Prostate gland (tissue), 2 donors: ENCODE measurements at regions not wholly inside any gene's neighbourhood (a gene's known extent, or its start where the extent isn't known, plus 50 kb on each side); places are given as distances from the start of the nearest gene placed in this dataset.

ENCODE experiments used
- POLR2A ChIP-seq: fragments of 450-650 bp; IDR thresholded peaks from one replicate; pipeline ENCODE4 v1.6.1; 2016; ENCODE audit warnings: antibody characterized with exemption, mild to moderate bottlenecking
- TF ChIP-seq, protein P1 (sequence below), 4 experiments: fragments of 200-600 bp in 2 of 4; fragments of 450-650 bp in 2 of 4; sonication (generic) in 2 of 4; IDR thresholded peaks; 1 replicate in 3 of 4; 2 replicates in 1 of 4; pipeline ENCODE4 v1.5.1; 2016 to 2019; ENCODE audit warnings: antibody characterized with exemption in 4 of 4, mild to moderate bottlenecking in 2 of 4, moderate library complexity in 2 of 4

DNA sequence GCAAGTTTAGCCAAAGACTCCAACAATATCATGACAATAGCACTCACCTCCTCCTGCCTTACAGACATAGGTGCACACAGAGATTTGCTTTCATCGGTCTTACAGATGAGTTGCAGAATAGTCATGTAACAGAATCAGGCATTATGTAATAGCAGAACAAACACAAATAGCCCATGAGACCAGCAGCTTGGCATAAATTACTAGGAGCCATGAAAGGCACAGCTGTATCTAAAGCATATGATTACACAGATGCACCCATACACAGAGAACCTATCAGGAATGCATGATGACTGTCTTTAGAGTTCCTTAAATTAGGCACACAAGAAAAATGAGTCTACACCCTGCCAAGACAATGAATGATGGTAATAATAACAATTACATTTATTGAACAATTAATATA lies 342.0 kb upstream of the XYLT1 start:
- no peak for TF ChIP-seq POLR2A
- TF ChIP-seq, protein P1, sequence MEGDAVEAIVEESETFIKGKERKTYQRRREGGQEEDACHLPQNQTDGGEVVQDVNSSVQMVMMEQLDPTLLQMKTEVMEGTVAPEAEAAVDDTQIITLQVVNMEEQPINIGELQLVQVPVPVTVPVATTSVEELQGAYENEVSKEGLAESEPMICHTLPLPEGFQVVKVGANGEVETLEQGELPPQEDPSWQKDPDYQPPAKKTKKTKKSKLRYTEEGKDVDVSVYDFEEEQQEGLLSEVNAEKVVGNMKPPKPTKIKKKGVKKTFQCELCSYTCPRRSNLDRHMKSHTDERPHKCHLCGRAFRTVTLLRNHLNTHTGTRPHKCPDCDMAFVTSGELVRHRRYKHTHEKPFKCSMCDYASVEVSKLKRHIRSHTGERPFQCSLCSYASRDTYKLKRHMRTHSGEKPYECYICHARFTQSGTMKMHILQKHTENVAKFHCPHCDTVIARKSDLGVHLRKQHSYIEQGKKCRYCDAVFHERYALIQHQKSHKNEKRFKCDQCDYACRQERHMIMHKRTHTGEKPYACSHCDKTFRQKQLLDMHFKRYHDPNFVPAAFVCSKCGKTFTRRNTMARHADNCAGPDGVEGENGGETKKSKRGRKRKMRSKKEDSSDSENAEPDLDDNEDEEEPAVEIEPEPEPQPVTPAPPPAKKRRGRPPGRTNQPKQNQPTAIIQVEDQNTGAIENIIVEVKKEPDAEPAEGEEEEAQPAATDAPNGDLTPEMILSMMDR (IDR thresholded peaks at IDR 0.05): no peak
